ENCODE measurements at regions not wholly inside any gene's neighbourhood (a gene's known extent, or its start where the extent isn't known, plus 50 kb on each side); places are given as distances from the start of the nearest gene placed in this dataset.

GRCh38 chr2:17107871-17108270 lies 410.4 kb downstream of the RAD51AP2 start:
- TF ChIP-seq EP300 (IDR thresholded peaks at IDR 0.05; ENCODE audit: borderline replicate concordance in 1 of 2, control insufficient read depth in 1 of 2, low read depth in 2 of 2, low read length in 2 of 2) (no peak), RAD21 (IDR thresholded peaks at IDR 0.05; ENCODE audit: insufficient read depth, low read depth, low read length) (no peak), EZH2 (IDR thresholded peaks at IDR 0.05; ENCODE audit: borderline replicate concordance, control insufficient read depth, low read depth, low read length) (no peak), POLR2AphosphoS5 (IDR thresholded peaks at IDR 0.05; ENCODE audit: low read length) (no peak), CTCF (IDR thresholded peaks at IDR 0.05 in 2 of 3, conservative IDR thresholded peaks at IDR 0.05 in 1 of 3; ENCODE audit: control insufficient read depth in 2 of 3, extremely low read depth in 1 of 3, insufficient read depth in 1 of 3, low read depth in 3 of 3, low read length in 3 of 3) (no peak), POLR2A (IDR thresholded peaks at IDR 0.05; ENCODE audit: low read depth, low read length) (no peak), SMARCA5 (IDR thresholded peaks at IDR 0.05) (no peak), MYC (IDR thresholded peaks at IDR 0.05; ENCODE audit: insufficient read depth, insufficient read length, insufficient replicate concordance, low read length, severe bottlenecking) (no peak), MXI1 (IDR thresholded peaks at IDR 0.05; ENCODE audit: low read depth, low read length) (no peak), BHLHE40 (IDR thresholded peaks at IDR 0.05; ENCODE audit: borderline replicate concordance in 1 of 2, low read depth in 2 of 2, low read length in 1 of 2) (no peak), BRCA1 (IDR thresholded peaks at IDR 0.05; ENCODE audit: low read depth, low read length) (no peak), NBN (IDR thresholded peaks at IDR 0.05) (no peak), SIN3A (IDR thresholded peaks at IDR 0.05; ENCODE audit: low read depth, low read length) (no peak), SPI1 (IDR thresholded peaks at IDR 0.05; ENCODE audit: borderline replicate concordance, insufficient read depth, low read depth, low read length) (no peak)
